Astrocyte (in vitro differentiated cells and primary cell): ENCODE measurements at regions not wholly inside any gene's neighbourhood (a gene's known extent, or its start where the extent isn't known, plus 50 kb on each side); places are given as distances from the start of the nearest gene placed in this dataset.

Experiments
- DNase-seq: peaks from one replicate; pipeline ENCODE4 v3.0.0-alpha.2; 2010; ENCODE audit warnings: low read depth
- FAIRE-seq: peaks from 2 replicates; lab custom pipeline; 2011; peaks lifted over from hg19 to GRCh38; lab: Jason Lieb, UNC
- H2AFZ ChIP-seq: 2 replicates; pipeline ENCODE4 v1.6.0; 2012; ENCODE audit warnings: low read depth, low read length, inconsistent platforms
- H3K27ac ChIP-seq: 2 replicates; pipeline ENCODE4 v1.5.1; 2011; ENCODE audit warnings: low read depth, low read length, inconsistent platforms
- H3K27me3 ChIP-seq: 2 replicates; pipeline ENCODE4 v1.6.0; 2011; ENCODE audit warnings: low read length, inconsistent platforms; ENCODE audit not compliant: insufficient read depth
- H3K36me3 ChIP-seq: 2 replicates; pipeline ENCODE4 v1.5.1; 2011; ENCODE audit warnings: low read length, inconsistent platforms; ENCODE audit not compliant: insufficient read depth
- H3K4me1 ChIP-seq: 2 replicates; pipeline ENCODE4 v1.5.1; 2011; ENCODE audit warnings: low read length, inconsistent platforms; ENCODE audit not compliant: insufficient read depth
- H3K4me2 ChIP-seq: 2 replicates; pipeline ENCODE4 v1.6.0; 2012; ENCODE audit warnings: low read length, inconsistent platforms
- H3K4me3 ChIP-seq: 2 replicates; pipeline ENCODE4 v1.5.1; 2011; ENCODE audit warnings: low read depth, mild to moderate bottlenecking, low read length, inconsistent platforms; ENCODE audit not compliant: insufficient read depth
- H3K79me2 ChIP-seq: 2 replicates; pipeline ENCODE4 v1.6.0; 2012; ENCODE audit warnings: mild to moderate bottlenecking, low read length, inconsistent platforms; ENCODE audit not compliant: insufficient read depth
- H3K9ac ChIP-seq: 2 replicates; pipeline ENCODE4 v1.6.0; 2012; ENCODE audit warnings: mild to moderate bottlenecking, low read length, inconsistent platforms
- H3K9me3 ChIP-seq: 2 replicates; pipeline ENCODE4 v1.5.1; 2012; ENCODE audit warnings: low read depth, mild to moderate bottlenecking, low read length, inconsistent platforms; ENCODE audit not compliant: insufficient read depth
- H4K20me1 ChIP-seq: 2 replicates; pipeline ENCODE4 v1.6.0; 2012; ENCODE audit warnings: low read length, inconsistent platforms; ENCODE audit not compliant: insufficient read depth
- H3K27ac Mint-ChIP-seq: one replicate; pipeline ENCODE4 v1.8.0; 2021; ENCODE audit warnings: mild to moderate bottlenecking, mixed read lengths; ENCODE audit not compliant: unreplicated experiment
- H3K27me3 Mint-ChIP-seq: one replicate; pipeline ENCODE4 v1.8.0; 2021; ENCODE audit warnings: low read depth, mixed read lengths; ENCODE audit not compliant: unreplicated experiment
- H3K36me3 Mint-ChIP-seq: one replicate; pipeline ENCODE4 v1.8.0; 2021; ENCODE audit warnings: low read depth, mixed read lengths; ENCODE audit not compliant: unreplicated experiment
- H3K4me1 Mint-ChIP-seq: one replicate; pipeline ENCODE4 v1.8.0; 2021; ENCODE audit warnings: low read depth, mixed read lengths; ENCODE audit not compliant: unreplicated experiment
- H3K4me3 Mint-ChIP-seq: one replicate; pipeline ENCODE4 v1.8.0; 2021; ENCODE audit warnings: mild to moderate bottlenecking, moderate library complexity, mixed read lengths; ENCODE audit not compliant: unreplicated experiment
- H3K9me3 Mint-ChIP-seq: one replicate; pipeline ENCODE4 v1.8.0; 2021; ENCODE audit warnings: mild to moderate bottlenecking, mixed read lengths; ENCODE audit not compliant: unreplicated experiment
- CTCF ChIP-seq: IDR thresholded peaks from 2 replicates; pipeline ENCODE4 v1.5.1; 2011; ENCODE audit warnings: low read depth, mild to moderate bottlenecking, inconsistent platforms, low read length, moderate library complexity; ENCODE audit not compliant: insufficient read depth
- EZH2 ChIP-seq: IDR thresholded peaks from 2 replicates; pipeline ENCODE4 v1.6.1; 2012; ENCODE audit warnings: mild to moderate bottlenecking, low read length, inconsistent platforms; ENCODE audit not compliant: insufficient read depth

- Mint-ChIP-seq H3K27me3 (no peaks in the 10 kb centered on the region), H3K9me3 (peaks cover 1% of the 10 kb centered on the region), H3K4me1 (no peaks in the 10 kb centered on the region), H3K36me3 (no peaks in the 10 kb centered on the region), H3K4me3 (no peak overlapping the region), H3K27ac (no peak overlapping the region)
- H3K27me3 ChIP-seq = no peaks in the 10 kb centered on the region
- no peak for FAIRE-seq
- no peak overlapping the region for H3K27ac ChIP-seq
- no peaks in the 10 kb centered on the region for H3K9me3 ChIP-seq
- H4K20me1 ChIP-seq = no peaks in the 10 kb centered on the region
- no peaks in the 10 kb centered on the region for H3K79me2 ChIP-seq
- H3K4me3 ChIP-seq = no peak overlapping the region
- no peak overlapping the region for H2AFZ ChIP-seq
- H3K4me2 ChIP-seq = no peak overlapping the region
- TF ChIP-seq EZH2 (no peak), CTCF (no peak)
- no peak for DNase-seq
- H3K36me3 ChIP-seq = no peaks in the 10 kb centered on the region
- no peaks in the 10 kb centered on the region for H3K4me1 ChIP-seq
- H3K9ac ChIP-seq = no peak overlapping the region
These were observed 143.1 kb upstream of the ARRDC4 start for GRCh38 chr15:97817276-97817890.

GRCh38 chr15:97836003-97836402 is 124.5 kb upstream of the ARRDC4 start:
- no peaks in the 10 kb centered on the region for H3K4me1 ChIP-seq
- TF ChIP-seq EZH2 (no peak), CTCF (no peak)
- H3K36me3 Mint-ChIP-seq = no peaks in the 10 kb centered on the region
- H3K4me1 Mint-ChIP-seq = peaks cover 5% of the 10 kb centered on the region
- H3K4me2 ChIP-seq = no peak overlapping the region
- H3K4me3 Mint-ChIP-seq = no peak overlapping the region
- H3K9me3 ChIP-seq = peaks cover 3% of the 10 kb centered on the region
- no peak overlapping the region for H2AFZ ChIP-seq
- no peak overlapping the region for H3K9ac ChIP-seq
- FAIRE-seq (no peak), DNase-seq (no peak)
- H3K36me3 ChIP-seq = no peaks in the 10 kb centered on the region
- H3K79me2 ChIP-seq = no peaks in the 10 kb centered on the region
- no peaks in the 10 kb centered on the region for H4K20me1 ChIP-seq
- no peak overlapping the region for H3K4me3 ChIP-seq
- no peaks in the 10 kb centered on the region for H3K27me3 Mint-ChIP-seq
- no peak overlapping the region for H3K27ac Mint-ChIP-seq
- H3K27me3 ChIP-seq = no peaks in the 10 kb centered on the region
- H3K9me3 Mint-ChIP-seq = no peaks in the 10 kb centered on the region
- no peak overlapping the region for H3K27ac ChIP-seq

GRCh38 chr15:97837896-97838295 is 122.6 kb upstream of the ARRDC4 start:
- Histone ChIP-seq H3K4me2 (no peak overlapping the region), H3K27ac (no peak overlapping the region), H3K27me3 (no peaks in the 10 kb centered on the region), H3K4me3 (no peak overlapping the region), H3K9ac (no peak overlapping the region), H3K79me2 (no peaks in the 10 kb centered on the region), H3K4me1 (no peaks in the 10 kb centered on the region), H2AFZ (no peak overlapping the region), H4K20me1 (no peaks in the 10 kb centered on the region), H3K9me3 (peaks cover 3% of the 10 kb centered on the region), H3K36me3 (no peaks in the 10 kb centered on the region)
- no peak for TF ChIP-seq EZH2
- no peak for TF ChIP-seq CTCF
- Mint-ChIP-seq H3K27ac (no peak overlapping the region), H3K27me3 (no peaks in the 10 kb centered on the region), H3K4me3 (no peak overlapping the region), H3K36me3 (no peaks in the 10 kb centered on the region), H3K4me1 (peaks cover 9% of the 10 kb centered on the region), H3K9me3 (no peaks in the 10 kb centered on the region)
- DNase-seq (no peak), FAIRE-seq (no peak)
